SJCRH30 (cell line): ENCODE measurements at regions not wholly inside any gene's neighbourhood (a gene's known extent, or its start where the extent isn't known, plus 50 kb on each side); places are given as distances from the start of the nearest gene placed in this dataset.
"Not testable (repeated sequence)": the region's sequence is repeated elsewhere in the genome, so short reads cannot be mapped to it uniquely, and the experiment has no call there.

Source experiments
- DNase-seq, 2 experiments: peaks; one replicate each; pipeline ENCODE4 v3.0.0-alpha.2; 2015 to 2020
- H3K27ac ChIP-seq: fragments of 250-450 bp; sonication (Bioruptor Pico); 2 replicates; pipeline ENCODE4 v1.5.1; 2020; ENCODE audit warnings: mild to moderate bottlenecking, moderate library complexity
- H3K27me3 ChIP-seq: fragments of 250-450 bp; sonication (Bioruptor Pico); 2 replicates; pipeline ENCODE4 v1.5.1; 2020; ENCODE audit warnings: mild to moderate bottlenecking, moderate library complexity
- H3K36me3 ChIP-seq: fragments of 250-450 bp; sonication (Bioruptor Pico); 2 replicates; pipeline ENCODE4 v1.5.1; 2020; ENCODE audit warnings: mild to moderate bottlenecking, moderate library complexity
- H3K4me1 ChIP-seq: fragments of 250-450 bp; sonication (Bioruptor Pico); 2 replicates; pipeline ENCODE4 v1.5.1; 2020; ENCODE audit warnings: mild to moderate bottlenecking, moderate library complexity
- H3K4me3 ChIP-seq: fragments of 250-450 bp; sonication (Bioruptor Pico); 2 replicates; pipeline ENCODE4 v1.5.1; 2020; ENCODE audit warnings: mild to moderate bottlenecking, moderate library complexity
- H3K9me3 ChIP-seq: fragments of 250-450 bp; sonication (Bioruptor Pico); replicated peaks from 2 replicates; pipeline ENCODE4 v1.5.1; 2020; ENCODE audit warnings: mild to moderate bottlenecking, moderate library complexity

DNA sequence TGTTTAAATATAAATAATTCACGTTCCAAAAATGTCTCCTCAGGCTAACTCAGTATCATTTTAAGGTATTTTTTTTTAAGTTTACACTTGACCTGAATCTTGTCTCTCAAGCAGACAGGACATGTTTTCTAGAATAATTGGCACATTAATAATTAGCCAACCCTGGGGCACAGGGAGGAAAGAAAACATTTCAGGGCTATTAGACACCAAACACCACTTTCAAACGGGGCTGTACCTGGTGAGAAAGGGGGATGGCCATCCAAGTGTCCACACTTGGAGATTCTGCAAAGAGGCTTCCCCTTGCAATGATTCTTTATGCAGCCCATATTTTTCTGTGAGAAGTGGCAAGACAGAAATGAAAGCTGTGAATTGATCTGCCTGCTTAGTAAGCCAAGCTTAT, 560.8 kb downstream of the CD109 start:
- Histone ChIP-seq H3K27me3 (no peaks in the 10 kb centered on the region; the same call in 1 of the 2 replicates), H3K27ac (peak overlapping the region; percentile 18; the same call in 1 of the 2 replicates), H3K4me1 (peaks cover 13% of the 10 kb centered on the region), H3K9me3 (peaks cover 12% of the 10 kb centered on the region; the same call in 1 of the 2 replicates), H3K36me3 (no peaks in the 10 kb centered on the region), H3K4me3 (no peak overlapping the region)
- no peak for DNase-seq

GRCh38 chr6:74256381-74256780, 560.4 kb downstream of the CD109 start:
- Histone ChIP-seq H3K4me1 (peaks cover 13% of the 10 kb centered on the region), H3K27ac (peak overlapping the region; percentile 18; the same call in 1 of the 2 replicates), H3K9me3 (peaks cover 12% of the 10 kb centered on the region; the same call in 1 of the 2 replicates), H3K4me3 (no peak overlapping the region), H3K36me3 (no peaks in the 10 kb centered on the region), H3K27me3 (no peaks in the 10 kb centered on the region; the same call in 1 of the 2 replicates)
- DNase-seq = no peak

DNA sequence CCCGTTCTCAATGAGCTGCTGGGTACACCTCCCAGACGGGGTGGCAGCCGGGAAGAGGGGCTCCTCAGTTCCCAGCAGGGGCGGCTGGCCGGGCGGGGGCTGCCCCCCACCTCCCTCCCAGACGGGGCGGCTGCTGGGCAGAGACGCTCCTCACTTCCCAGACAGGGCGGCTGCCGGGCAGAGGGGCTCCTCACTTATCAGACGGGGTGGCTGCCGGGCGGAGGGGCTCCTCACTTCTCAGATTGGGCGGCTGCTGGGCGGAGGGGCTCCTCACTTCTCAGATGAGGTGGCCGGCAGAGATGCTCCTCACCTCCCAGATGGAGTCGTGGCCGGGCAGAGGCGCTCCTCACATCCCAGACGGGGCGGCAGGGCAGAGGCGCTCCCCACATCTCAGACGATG, 559.0 kb downstream of the CD109 start:
- not testable (repeated sequence) for H3K27ac ChIP-seq, H3K36me3 ChIP-seq, H3K27me3 ChIP-seq, DNase-seq, H3K4me3 ChIP-seq
- Histone ChIP-seq H3K4me1 (peaks cover 22% of the 10 kb centered on the region), H3K9me3 (peaks cover 12% of the 10 kb centered on the region; the same call in 1 of the 2 replicates)

DNA sequence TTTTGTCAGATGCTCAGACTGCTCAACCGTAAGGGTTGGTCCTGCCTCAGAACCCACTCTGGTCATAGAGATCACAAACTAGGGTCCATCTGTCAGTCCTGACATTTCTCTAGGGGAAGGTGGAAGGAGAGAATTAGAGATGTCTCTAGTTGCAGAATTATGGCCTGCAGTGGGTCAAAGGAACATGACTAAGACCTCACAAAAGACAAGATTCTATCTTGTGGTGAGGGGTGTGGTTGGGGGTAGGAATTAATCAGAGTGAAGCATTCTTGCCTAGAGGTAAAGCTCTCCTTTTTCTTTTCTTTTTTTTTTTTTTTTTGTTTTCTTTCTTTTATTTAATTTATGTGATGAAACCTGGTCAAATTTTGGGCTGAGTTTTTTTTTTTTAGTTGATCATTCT, 558.1 kb downstream of the CD109 start:
- H3K27me3 ChIP-seq, H3K4me3 ChIP-seq, DNase-seq, H3K27ac ChIP-seq, H3K36me3 ChIP-seq: not testable (repeated sequence)
- peaks cover 12% of the 10 kb centered on the region; the same call in 1 of the 2 replicates for H3K9me3 ChIP-seq
- peaks cover 30% of the 10 kb centered on the region for H3K4me1 ChIP-seq

GRCh38 chr6:74253261-74253660, 557.3 kb downstream of the CD109 start:
- Histone ChIP-seq H3K36me3 (no peaks in the 10 kb centered on the region), H3K27ac (no peak overlapping the region)

DNA sequence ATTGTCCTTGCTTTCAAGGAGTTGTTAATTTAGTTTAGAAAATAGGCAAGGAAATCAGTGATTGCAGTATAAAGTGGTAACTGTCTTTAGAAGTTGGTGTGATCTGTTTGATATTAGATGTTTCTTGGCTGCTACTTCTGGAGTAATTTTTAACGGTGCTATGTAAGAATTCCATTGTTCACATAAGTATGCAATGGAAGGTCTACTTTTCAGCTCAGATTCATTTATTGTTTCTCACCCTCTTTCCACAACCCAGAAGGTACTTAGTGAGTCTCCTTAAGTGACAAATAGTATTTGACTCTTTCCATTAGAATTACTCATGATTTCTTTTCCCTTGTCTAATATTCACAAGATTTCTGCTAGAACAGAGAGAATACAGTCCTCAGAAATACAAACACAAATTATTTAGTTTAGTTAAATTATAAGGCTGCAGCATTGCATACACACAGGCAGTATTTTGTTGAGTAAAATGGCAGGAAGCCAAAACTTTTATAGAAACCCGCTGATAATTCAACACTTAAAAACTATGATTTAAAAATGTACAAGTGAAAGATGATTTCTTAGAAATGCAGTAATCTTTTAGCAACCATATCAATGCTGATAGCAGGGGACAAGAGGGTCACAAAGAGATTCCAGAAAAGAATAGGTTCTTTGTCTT, 554.3 kb downstream of the CD109 start:
- no peaks in the 10 kb centered on the region; the same call in 1 of the 2 replicates for H3K27me3 ChIP-seq
- H3K4me3 ChIP-seq = no peak overlapping the region
- H3K36me3 ChIP-seq = no peaks in the 10 kb centered on the region

More at GRCh38 chr6:74253261-74253660, 557.3 kb downstream of the CD109 start:
- no peak overlapping the region for H3K4me3 ChIP-seq
- no peak for DNase-seq
- no peaks in the 10 kb centered on the region; the same call in 1 of the 2 replicates for H3K27me3 ChIP-seq
- H3K9me3 ChIP-seq = peaks cover 12% of the 10 kb centered on the region; the same call in 1 of the 2 replicates
- H3K4me1 ChIP-seq = peaks cover 38% of the 10 kb centered on the region

DNA sequence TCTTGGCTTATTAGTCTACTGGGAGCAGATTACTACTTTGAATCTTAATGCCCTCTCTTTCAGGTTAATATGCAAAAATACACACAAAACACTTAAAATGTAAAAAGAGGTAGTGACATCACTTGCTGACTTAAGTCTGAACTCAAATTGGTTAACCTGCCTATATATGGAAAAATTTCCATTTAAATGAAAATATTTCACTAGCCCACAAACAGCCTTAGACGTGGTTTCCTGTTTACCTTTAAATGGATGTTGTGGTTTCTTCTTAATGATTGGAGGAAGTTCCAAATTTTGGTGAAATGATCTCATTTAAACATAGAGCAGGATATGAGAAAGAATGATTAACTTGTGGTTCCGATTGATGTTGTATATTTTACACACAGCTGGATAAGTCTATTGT, 553.7 kb downstream of the CD109 start:
- no peak overlapping the region for H3K4me3 ChIP-seq
- H3K9me3 ChIP-seq = peaks cover 10% of the 10 kb centered on the region; the same call in 1 of the 2 replicates
- no peaks in the 10 kb centered on the region for H3K36me3 ChIP-seq
- H3K27me3 ChIP-seq = no peaks in the 10 kb centered on the region; the same call in 1 of the 2 replicates
- peak in 1 of 2 experiments; percentile 19 for DNase-seq
- peaks cover 24% of the 10 kb centered on the region for H3K4me1 ChIP-seq
- H3K27ac ChIP-seq = no peak overlapping the region

More for the DNA sequence above, 554.3 kb downstream of the CD109 start:
- DNase-seq = no peak
- Histone ChIP-seq H3K4me1 (peaks cover 24% of the 10 kb centered on the region), H3K27ac (no peak overlapping the region), H3K9me3 (peaks cover 10% of the 10 kb centered on the region; the same call in 1 of the 2 replicates)

GRCh38 chr6:74248966-74249365, 553.0 kb downstream of the CD109 start:
- no peak overlapping the region for H3K4me3 ChIP-seq
- peaks cover 24% of the 10 kb centered on the region for H3K4me1 ChIP-seq
- no peak overlapping the region for H3K27ac ChIP-seq
- no peaks in the 10 kb centered on the region for H3K36me3 ChIP-seq
- DNase-seq = no peak
- H3K27me3 ChIP-seq = no peaks in the 10 kb centered on the region; the same call in 1 of the 2 replicates
- peaks cover 10% of the 10 kb centered on the region; the same call in 1 of the 2 replicates for H3K9me3 ChIP-seq

DNA sequence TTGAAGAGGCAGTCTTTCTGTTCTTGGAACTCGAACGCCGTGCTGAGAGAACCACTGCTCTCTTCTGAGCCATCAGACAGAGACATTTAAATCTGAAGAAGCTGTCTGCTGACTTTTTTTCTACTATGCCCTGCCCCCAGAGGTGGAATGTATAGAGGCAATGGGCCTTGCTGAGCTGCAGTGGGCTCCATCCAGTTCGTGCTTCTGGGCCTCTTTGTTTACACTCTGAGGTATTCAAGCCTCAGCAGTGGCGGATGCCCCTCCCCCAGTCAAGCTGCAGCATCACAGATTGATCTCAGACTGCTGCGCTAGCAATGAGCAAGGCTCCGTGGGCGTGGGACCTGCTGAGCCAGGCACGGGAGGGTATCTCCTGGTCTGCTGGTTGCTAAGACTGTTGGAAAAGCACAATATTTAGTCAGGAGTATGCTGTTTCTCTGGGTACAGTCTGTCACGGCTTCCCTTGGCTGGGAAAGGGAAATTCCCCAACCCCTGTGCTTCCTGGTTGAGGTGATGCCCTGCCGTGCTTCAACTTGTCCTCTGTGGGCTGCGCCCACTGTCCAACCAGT, 526.8 kb downstream of the CD109 start:
- Histone ChIP-seq H3K36me3 (no peaks in the 10 kb centered on the region), H3K9me3 (no peaks in the 10 kb centered on the region; the same call in none of the 2 replicates), H3K4me1 (no peaks in the 10 kb centered on the region), H3K27ac (no peak overlapping the region), H3K4me3 (no peak overlapping the region), H3K27me3 (no peaks in the 10 kb centered on the region)
- no peak for DNase-seq

GRCh38 chr6:74213995-74214394, 518.0 kb downstream of the CD109 start:
- H3K9me3 ChIP-seq = no peaks in the 10 kb centered on the region
- no peak overlapping the region for H3K4me3 ChIP-seq
- peak in 1 of 2 experiments; percentile 17 for DNase-seq
- H3K27me3 ChIP-seq = no peaks in the 10 kb centered on the region
- no peak overlapping the region for H3K27ac ChIP-seq
- no peaks in the 10 kb centered on the region for H3K36me3 ChIP-seq
- H3K4me1 ChIP-seq = peaks cover 15% of the 10 kb centered on the region

- no peaks in the 10 kb centered on the region for H3K4me1 ChIP-seq
- no peak for DNase-seq
Measured at GRCh38 chr6:74208239-74208638, 512.2 kb downstream of the CD109 start.

GRCh38 chr6:74199215-74199915, 503.4 kb downstream of the CD109 start:
- H3K36me3 ChIP-seq = no peaks in the 10 kb centered on the region
- peak overlapping the region; percentile 92 for H3K27ac ChIP-seq
- no peaks in the 10 kb centered on the region for H3K27me3 ChIP-seq
- H3K4me3 ChIP-seq = no peak overlapping the region
- peak; percentile 85 to 89 for DNase-seq
- peaks cover 24% of the 10 kb centered on the region for H3K4me1 ChIP-seq
- no peaks in the 10 kb centered on the region for H3K9me3 ChIP-seq

More at GRCh38 chr6:74208239-74208638, 512.2 kb downstream of the CD109 start:
- H3K27me3 ChIP-seq = no peaks in the 10 kb centered on the region
- H3K36me3 ChIP-seq = no peaks in the 10 kb centered on the region
- no peak overlapping the region for H3K27ac ChIP-seq
- H3K9me3 ChIP-seq = peaks cover 17% of the 10 kb centered on the region
- no peak overlapping the region for H3K4me3 ChIP-seq

DNA sequence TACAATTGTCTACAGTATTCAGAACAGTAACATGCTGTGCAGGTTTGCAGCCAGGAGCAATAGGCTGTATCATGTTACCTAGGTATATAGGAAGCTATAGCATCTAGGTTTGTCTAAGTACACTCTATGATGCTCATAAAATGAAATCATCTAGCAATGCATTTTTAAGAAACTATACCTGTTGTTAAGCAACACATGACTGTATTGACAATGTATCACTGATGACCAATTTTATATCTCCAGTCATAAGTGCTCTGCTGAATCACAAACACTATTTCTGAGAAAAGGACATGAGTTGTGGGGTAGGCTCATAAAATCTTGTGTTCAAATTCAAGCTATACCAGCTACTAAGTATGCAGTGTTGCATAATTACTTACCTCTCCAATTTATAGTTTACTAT, 501.3 kb downstream of the CD109 start:
- Histone ChIP-seq H3K27ac (no peak overlapping the region), H3K36me3 (no peaks in the 10 kb centered on the region), H3K4me1 (peaks cover 24% of the 10 kb centered on the region), H3K27me3 (no peaks in the 10 kb centered on the region), H3K4me3 (no peak overlapping the region), H3K9me3 (no peaks in the 10 kb centered on the region)
- DNase-seq = no peak

DNA sequence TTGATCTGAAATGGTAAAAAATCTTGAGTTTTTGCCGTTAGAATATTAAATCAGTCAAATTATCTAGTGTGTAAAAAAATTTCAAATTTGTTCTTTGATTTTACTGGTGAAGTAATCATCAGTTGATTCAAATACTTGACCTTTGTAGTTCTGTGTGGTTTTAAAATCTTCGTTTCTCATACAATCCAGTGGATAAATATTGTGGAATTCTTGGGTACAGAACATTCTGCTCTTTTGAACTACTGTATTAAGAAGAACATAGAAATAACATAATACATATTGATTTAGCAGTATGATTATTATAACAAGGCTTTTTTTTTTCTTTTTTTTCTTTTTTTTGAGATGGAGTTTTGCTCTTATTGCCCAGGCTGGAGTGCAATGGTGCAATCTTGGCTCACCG, 491.8 kb downstream of the CD109 start:
- no peak for DNase-seq
- no peaks in the 10 kb centered on the region for H3K36me3 ChIP-seq
- H3K4me1 ChIP-seq = no peaks in the 10 kb centered on the region

DNA sequence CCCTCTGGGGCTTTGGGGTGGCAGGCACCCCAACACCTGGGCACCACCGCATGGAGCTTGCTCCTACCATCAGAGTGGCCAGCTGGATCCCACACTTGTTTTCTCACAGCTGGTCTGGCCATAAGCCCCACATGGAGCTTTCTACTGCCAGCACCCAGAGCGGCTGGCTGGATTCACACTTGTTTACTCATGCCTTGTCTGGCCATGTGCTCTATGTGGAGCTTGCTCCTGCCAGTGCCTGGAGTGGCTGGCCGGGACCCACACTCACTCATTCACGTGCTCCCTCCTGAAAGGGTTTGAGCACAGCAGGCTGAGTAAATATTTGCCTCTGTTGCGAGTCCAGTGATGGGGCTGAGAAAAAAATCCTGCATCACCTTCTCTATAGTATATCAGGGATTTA, 487.0 kb downstream of the CD109 start:
- Histone ChIP-seq H3K27me3 (no peaks in the 10 kb centered on the region), H3K27ac (no peak overlapping the region), H3K9me3 (no peaks in the 10 kb centered on the region), H3K4me1 (no peaks in the 10 kb centered on the region), H3K36me3 (no peaks in the 10 kb centered on the region), H3K4me3 (no peak overlapping the region)
- DNase-seq = no peak

More for the DNA sequence above, 491.8 kb downstream of the CD109 start:
- Histone ChIP-seq H3K4me3 (no peak overlapping the region), H3K9me3 (peaks cover 4% of the 10 kb centered on the region; the same call in 1 of the 2 replicates), H3K27me3 (no peaks in the 10 kb centered on the region), H3K27ac (no peak overlapping the region)
